Lower leg skin (tissue), 4 donors: ENCODE measurements at regions not wholly inside any gene's neighbourhood (a gene's known extent, or its start where the extent isn't known, plus 50 kb on each side); places are given as distances from the start of the nearest gene placed in this dataset.

ENCODE experiments used
- DNase-seq, 2 donors: peaks; one replicate each; pipeline ENCODE4 v3.0.0-alpha.2; 2019; ENCODE audit warnings: low spot score in 2 of 2
- H3K4me3 ChIP-seq: fragments of 200-600 bp; sonication (generic); 2 replicates; pipeline ENCODE4 v1.5.1; 2017; ENCODE audit warnings: mild to moderate bottlenecking, low read depth; ENCODE audit not compliant: poor library complexity, severe bottlenecking
- POLR2A ChIP-seq, 2 donors: fragments of 450-650 bp; IDR thresholded peaks; one replicate each; pipeline ENCODE4 v1.6.1; 2016 to 2017; ENCODE audit warnings: antibody characterized with exemption in 2 of 2, mild to moderate bottlenecking in 1 of 2, moderate library complexity in 1 of 2
- WGBS, 2 donors: methylation state at CpG; one replicate each; pipeline ENCODE4 v1.1.5; 2018; 5-methylcytosine and 5-hydroxymethylcytosine counted together
- intact Hi-C: fragments of 100-400 bp; cut with DNase I; formaldehyde crosslinking; loops from one replicate; pipeline ENCODE4 v1.15.0; 2023; ENCODE audit warnings: low total_unique reads
- TF ChIP-seq, protein P1 (sequence below), 3 donors: fragments of 450-650 bp; IDR thresholded peaks; one replicate each; pipeline ENCODE4 v1.5.1; 2016; ENCODE audit warnings: antibody characterized with exemption in 3 of 3, mild to moderate bottlenecking in 3 of 3, moderate library complexity in 2 of 3

DNA sequence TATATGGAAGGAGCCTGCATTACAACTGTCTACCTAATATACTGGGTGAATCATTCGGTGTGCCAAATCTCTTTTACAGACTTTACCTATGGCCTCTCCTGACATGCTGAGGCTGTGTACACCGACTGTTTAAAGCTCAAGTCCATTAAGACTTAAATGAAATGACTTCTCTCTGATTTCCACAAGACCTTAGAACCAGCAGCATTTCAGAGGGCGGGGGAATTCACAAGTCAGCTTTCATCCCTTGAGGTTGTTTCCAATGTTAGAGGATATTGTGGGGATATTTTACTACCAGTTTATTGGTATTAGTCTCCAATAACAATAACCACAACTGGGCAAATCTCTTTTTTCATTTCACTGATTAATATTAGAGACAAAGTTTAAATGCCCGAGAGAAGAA lies 87.1 kb upstream of the IKZF1 start:
- no peak overlapping the region for H3K4me3 ChIP-seq
- WGBS, 2 donors, result 74% methylated on average over 4 of the region's 4 CpGs
- intact Hi-C loops, result no loop called here
- no peak for TF ChIP-seq POLR2A (IDR thresholded peaks at IDR 0.05)
- TF ChIP-seq, protein P1, sequence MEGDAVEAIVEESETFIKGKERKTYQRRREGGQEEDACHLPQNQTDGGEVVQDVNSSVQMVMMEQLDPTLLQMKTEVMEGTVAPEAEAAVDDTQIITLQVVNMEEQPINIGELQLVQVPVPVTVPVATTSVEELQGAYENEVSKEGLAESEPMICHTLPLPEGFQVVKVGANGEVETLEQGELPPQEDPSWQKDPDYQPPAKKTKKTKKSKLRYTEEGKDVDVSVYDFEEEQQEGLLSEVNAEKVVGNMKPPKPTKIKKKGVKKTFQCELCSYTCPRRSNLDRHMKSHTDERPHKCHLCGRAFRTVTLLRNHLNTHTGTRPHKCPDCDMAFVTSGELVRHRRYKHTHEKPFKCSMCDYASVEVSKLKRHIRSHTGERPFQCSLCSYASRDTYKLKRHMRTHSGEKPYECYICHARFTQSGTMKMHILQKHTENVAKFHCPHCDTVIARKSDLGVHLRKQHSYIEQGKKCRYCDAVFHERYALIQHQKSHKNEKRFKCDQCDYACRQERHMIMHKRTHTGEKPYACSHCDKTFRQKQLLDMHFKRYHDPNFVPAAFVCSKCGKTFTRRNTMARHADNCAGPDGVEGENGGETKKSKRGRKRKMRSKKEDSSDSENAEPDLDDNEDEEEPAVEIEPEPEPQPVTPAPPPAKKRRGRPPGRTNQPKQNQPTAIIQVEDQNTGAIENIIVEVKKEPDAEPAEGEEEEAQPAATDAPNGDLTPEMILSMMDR (IDR thresholded peaks at IDR 0.05), result no peak
- DNase-seq, result no peak

DNA sequence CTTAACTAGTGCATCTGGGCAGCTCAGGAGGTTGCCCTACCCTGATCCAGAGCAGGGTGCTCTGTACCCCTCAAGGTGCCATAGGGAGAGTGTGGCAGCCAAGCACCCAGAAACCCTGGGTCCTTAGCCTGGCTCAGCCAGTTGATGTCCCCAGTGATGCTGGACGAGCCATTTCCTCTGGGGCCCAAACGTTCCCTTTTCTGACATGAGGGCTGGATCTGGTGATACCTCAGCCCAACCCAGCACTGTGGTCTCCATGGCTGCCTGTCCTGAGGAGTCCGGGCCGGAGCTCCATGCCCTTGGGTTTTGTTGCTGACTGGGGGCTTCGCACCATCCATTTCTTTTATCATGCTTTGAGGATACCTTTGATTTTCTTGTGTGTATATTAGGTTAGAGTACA lies 87.9 kb upstream of the IKZF1 start:
- no peak for DNase-seq
- no peak overlapping the region for H3K4me3 ChIP-seq
- intact Hi-C loops, result no loop called here
- 77 to 81% methylated on average over 4 to 5 of the region's 5 CpGs for WGBS, 2 donors
- TF ChIP-seq POLR2A (IDR thresholded peaks at IDR 0.05), result no peak
- TF ChIP-seq, protein P1 (IDR thresholded peaks at IDR 0.05), result no peak

DNA sequence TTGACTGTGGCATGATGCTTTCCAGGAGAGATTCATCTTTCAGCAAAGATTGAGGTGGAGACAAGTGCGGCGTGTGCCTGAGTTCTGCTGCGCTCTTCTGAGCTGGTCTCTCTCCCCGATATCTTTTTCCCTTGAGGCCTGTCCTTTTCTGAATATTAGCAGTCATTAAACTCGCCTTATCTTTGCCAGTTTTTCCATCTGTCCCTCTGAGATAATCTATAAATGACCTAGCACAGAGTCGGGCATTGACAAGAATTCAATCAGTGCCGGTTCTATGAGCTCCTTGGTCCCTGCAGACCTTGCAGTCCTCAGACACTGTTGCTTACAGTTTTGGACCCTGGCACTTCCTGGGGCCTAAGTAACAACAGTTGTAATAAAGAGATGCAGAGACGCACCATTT lies 89.7 kb upstream of the IKZF1 start:
- intact Hi-C loops, result no loop called here
- TF ChIP-seq, protein P1 (IDR thresholded peaks at IDR 0.05), result no peak
- TF ChIP-seq POLR2A (IDR thresholded peaks at IDR 0.05), result no peak
- 87 to 89% methylated on average over 8 of the region's 8 CpGs for WGBS, 2 donors
- no peak overlapping the region for H3K4me3 ChIP-seq
- DNase-seq, result no peak

DNA sequence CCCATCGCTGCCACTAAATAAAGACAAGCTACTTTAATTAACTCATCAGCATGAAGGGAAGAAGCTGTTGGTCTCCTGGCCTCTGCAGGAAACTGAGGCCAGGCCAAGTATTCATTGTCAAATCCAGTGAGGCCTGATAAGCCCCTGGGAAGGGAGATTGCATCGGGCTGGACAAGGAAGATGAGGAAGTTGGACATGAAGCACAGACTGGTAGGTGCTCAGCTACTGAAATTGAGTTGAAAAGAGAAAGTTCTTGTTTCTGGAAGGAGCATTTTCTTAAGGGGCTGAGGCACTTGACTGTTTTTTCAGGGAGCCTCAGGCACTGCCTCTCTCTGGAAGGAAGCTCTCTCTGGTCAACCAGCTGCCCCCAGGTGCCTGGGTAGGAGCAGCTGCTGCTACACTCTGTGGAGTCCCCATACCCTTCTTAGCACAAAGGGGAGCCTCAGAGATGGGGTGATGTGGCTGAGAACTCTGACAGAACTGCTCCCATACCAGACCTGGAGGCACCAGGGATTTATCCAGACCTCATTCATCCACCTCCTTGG lies 90.3 kb upstream of the IKZF1 start:
- DNase-seq, result no peak
- intact Hi-C loops, result no loop called here
- no peak overlapping the region for H3K4me3 ChIP-seq
- no peak for TF ChIP-seq POLR2A (IDR thresholded peaks at IDR 0.05)
- TF ChIP-seq, protein P1 (IDR thresholded peaks at IDR 0.05), result no peak
- WGBS, 2 donors, result 72 to 78% methylated on average over 2 of the region's 2 CpGs

DNA sequence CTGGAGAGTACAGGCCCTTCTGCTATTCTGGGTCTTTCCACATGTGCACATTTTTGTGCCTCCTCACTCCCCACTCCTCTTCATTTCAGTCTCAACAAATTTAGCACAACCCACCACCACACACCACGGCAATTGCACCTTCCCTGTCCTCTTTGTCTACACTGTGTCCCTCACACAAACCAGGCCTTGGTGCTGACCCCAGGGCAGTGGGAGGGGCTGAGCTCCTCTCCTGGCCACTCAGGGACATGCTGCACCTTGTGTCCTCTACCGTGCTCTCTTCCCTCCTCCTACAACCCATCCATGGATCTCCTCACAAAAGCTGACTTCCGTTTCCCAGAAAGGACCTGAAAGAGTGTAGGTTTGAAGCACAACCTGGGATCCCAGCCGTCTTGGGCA lies 90.9 kb upstream of the IKZF1 start:
- WGBS, 2 donors, result 74 to 86% methylated on average over 4 of the region's 4 CpGs
- DNase-seq, result no peak
- TF ChIP-seq, protein P1 (IDR thresholded peaks at IDR 0.05), result no peak
- TF ChIP-seq POLR2A (IDR thresholded peaks at IDR 0.05), result no peak
- intact Hi-C loops, result no loop called here
- no peak overlapping the region for H3K4me3 ChIP-seq
